BJ (cell line): ENCODE measurements at regions not wholly inside any gene's neighbourhood (a gene's known extent, or its start where the extent isn't known, plus 50 kb on each side); places are given as distances from the start of the nearest gene placed in this dataset.

Source experiments
- CTCF ChIA-PET: fragments of 350-600 bp; formaldehyde crosslinking; extraction: SDS; loops from one replicate; lab custom pipeline; 2021; ENCODE audit warnings: antibody characterized with exemption, inconsistent platforms; lab: Yijun Ruan, JAX
- POLR2A ChIA-PET: fragments of 300-600 bp; sonication (Branson Sonifier 250); formaldehyde crosslinking; extraction: SDS; loops from one replicate; lab custom pipeline; 2021; ENCODE audit warnings: antibody characterized with exemption; lab: Charles Lee
- DNase-seq: peaks from one replicate; pipeline ENCODE4 v3.0.0-alpha.2; 2011; ENCODE audit warnings: low read depth
- H3K27me3 ChIP-seq: 2 replicates; pipeline ENCODE4 v1.6.0; 2011; ENCODE audit warnings: low read length; ENCODE audit not compliant: control insufficient read depth, insufficient read depth
- H3K36me3 ChIP-seq: 2 replicates; pipeline ENCODE4 v1.5.1; 2011; ENCODE audit warnings: low read length; ENCODE audit not compliant: control insufficient read depth, insufficient read depth
- H3K4me3 ChIP-seq: 2 replicates; pipeline ENCODE4 v1.5.1; 2011; ENCODE audit warnings: low read depth, mild to moderate bottlenecking, control low read depth, low read length
- CTCF ChIP-seq: IDR thresholded peaks from 2 replicates; pipeline ENCODE4 v1.5.1; 2011; ENCODE audit warnings: low read depth, mild to moderate bottlenecking, control low read depth, inconsistent platforms, low read length, moderate library complexity; ENCODE audit not compliant: insufficient read depth

GRCh38 chr1:204744107-204744779 lies 58.7 kb upstream of the LRRN2 start:
- CTCF ChIA-PET, result interaction anchor here (0.9 to 5.6 kb wide), 5 partner anchors 9 to 156 kb away, joined by 3 to 35 read pairs (median 4); no protein-coding TSS in a partner anchor
- POLR2A ChIA-PET, result no interaction called here
- H3K27me3 ChIP-seq, result peaks cover 12% of the 10 kb centered on the region
- no peak for DNase-seq
- no peak overlapping the region for H3K4me3 ChIP-seq
- TF ChIP-seq CTCF, result no peak
- H3K36me3 ChIP-seq, result no peaks in the 10 kb centered on the region

- POLR2A ChIA-PET, result no interaction called here
- no peak for DNase-seq
- H3K4me3 ChIP-seq, result no peak overlapping the region
- peak; percentile 98 for TF ChIP-seq CTCF
- peaks cover 12% of the 10 kb centered on the region for H3K27me3 ChIP-seq
- CTCF ChIA-PET, result interaction anchor here (0.6 to 5.6 kb wide), 31 partner anchors 9 to 265 kb away, joined by 3 to 35 read pairs (median 4); no protein-coding TSS in a partner anchor
- no peaks in the 10 kb centered on the region for H3K36me3 ChIP-seq
Measured at GRCh38 chr1:204746838-204747442, 61.4 kb upstream of the LRRN2 start.

- no peaks in the 10 kb centered on the region for H3K36me3 ChIP-seq
- TF ChIP-seq CTCF, result no peak
- H3K27me3 ChIP-seq, result no peaks in the 10 kb centered on the region; the same call in 1 of the 2 replicates
- ChIA-PET POLR2A (no interaction called here), CTCF (interaction anchor here (1.2 to 2.4 kb wide), 3 partner anchors 12 to 186 kb away, joined by 3 to 6 read pairs (median 5); no protein-coding TSS in a partner anchor)
- H3K4me3 ChIP-seq, result no peak overlapping the region
- no peak for DNase-seq
Measured at GRCh38 chr1:204751480-204751879, 65.9 kb upstream of the LRRN2 start.

GRCh38 chr1:204751883-204752687 lies 66.5 kb upstream of the LRRN2 start:
- CTCF ChIA-PET, result interaction anchor here (1.2 to 1.7 kb wide), 3 partner anchors 8 to 187 kb away, joined by 3 to 6 read pairs (median 3); no protein-coding TSS in a partner anchor
- POLR2A ChIA-PET, result no interaction called here
- Histone ChIP-seq H3K36me3 (no peaks in the 10 kb centered on the region), H3K4me3 (no peak overlapping the region), H3K27me3 (no peaks in the 10 kb centered on the region; the same call in 1 of the 2 replicates)
- no peak for TF ChIP-seq CTCF
- DNase-seq, result no peak

- ChIA-PET CTCF (interaction anchor here (1.1 to 1.7 kb wide), 2 partner anchors 9 to 11 kb away, joined by 3 read pairs; no protein-coding TSS in a partner anchor), POLR2A (no interaction called here)
- no peak for TF ChIP-seq CTCF
- Histone ChIP-seq H3K27me3 (no peaks in the 10 kb centered on the region; the same call in 1 of the 2 replicates), H3K36me3 (no peaks in the 10 kb centered on the region), H3K4me3 (no peak overlapping the region)
- DNase-seq, result no peak
Measured at GRCh38 chr1:204752688-204753040, 67.1 kb upstream of the LRRN2 start.
